ENCODE measurements at regions not wholly inside any gene's neighbourhood (a gene's known extent, or its start where the extent isn't known, plus 50 kb on each side); places are given as distances from the start of the nearest gene placed in this dataset.

DNA sequence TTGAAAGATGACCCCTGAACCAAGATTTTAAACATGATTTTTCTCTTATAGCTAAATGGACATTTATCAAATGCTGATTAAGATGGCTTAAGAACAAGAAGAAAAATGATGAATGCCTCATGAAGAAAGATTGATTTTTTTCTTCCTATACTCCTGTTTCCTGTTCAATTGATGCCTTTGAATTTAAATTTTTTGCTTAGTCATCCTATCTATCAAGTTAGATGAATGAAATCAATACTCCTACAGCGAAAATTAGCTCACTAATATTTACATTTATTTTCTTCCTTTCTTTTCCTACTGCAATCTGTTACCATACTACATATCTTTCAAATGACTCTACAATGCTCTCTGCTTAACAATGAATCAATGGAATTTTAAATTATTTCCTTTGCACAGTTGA is 773.6 kb upstream of the DIAPH2 start:
- Histone ChIP-seq H3K27me3 (ENCODE audit: control insufficient read depth, insufficient read depth, low read length) (no peaks in the 10 kb centered on the region), H3K4me3 (ENCODE audit: low read depth, low read length) (no peak overlapping the region), H3K36me3 (ENCODE audit: control insufficient read depth, insufficient read depth, low read length) (no peaks in the 10 kb centered on the region)
- TF ChIP-seq, protein P1, sequence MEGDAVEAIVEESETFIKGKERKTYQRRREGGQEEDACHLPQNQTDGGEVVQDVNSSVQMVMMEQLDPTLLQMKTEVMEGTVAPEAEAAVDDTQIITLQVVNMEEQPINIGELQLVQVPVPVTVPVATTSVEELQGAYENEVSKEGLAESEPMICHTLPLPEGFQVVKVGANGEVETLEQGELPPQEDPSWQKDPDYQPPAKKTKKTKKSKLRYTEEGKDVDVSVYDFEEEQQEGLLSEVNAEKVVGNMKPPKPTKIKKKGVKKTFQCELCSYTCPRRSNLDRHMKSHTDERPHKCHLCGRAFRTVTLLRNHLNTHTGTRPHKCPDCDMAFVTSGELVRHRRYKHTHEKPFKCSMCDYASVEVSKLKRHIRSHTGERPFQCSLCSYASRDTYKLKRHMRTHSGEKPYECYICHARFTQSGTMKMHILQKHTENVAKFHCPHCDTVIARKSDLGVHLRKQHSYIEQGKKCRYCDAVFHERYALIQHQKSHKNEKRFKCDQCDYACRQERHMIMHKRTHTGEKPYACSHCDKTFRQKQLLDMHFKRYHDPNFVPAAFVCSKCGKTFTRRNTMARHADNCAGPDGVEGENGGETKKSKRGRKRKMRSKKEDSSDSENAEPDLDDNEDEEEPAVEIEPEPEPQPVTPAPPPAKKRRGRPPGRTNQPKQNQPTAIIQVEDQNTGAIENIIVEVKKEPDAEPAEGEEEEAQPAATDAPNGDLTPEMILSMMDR (IDR thresholded peaks at IDR 0.05; ENCODE audit: insufficient read depth, low read length, severe bottlenecking), result no peak
- DNase-seq (ENCODE audit: low read depth) (no peak), FAIRE-seq (no peak)

DNA sequence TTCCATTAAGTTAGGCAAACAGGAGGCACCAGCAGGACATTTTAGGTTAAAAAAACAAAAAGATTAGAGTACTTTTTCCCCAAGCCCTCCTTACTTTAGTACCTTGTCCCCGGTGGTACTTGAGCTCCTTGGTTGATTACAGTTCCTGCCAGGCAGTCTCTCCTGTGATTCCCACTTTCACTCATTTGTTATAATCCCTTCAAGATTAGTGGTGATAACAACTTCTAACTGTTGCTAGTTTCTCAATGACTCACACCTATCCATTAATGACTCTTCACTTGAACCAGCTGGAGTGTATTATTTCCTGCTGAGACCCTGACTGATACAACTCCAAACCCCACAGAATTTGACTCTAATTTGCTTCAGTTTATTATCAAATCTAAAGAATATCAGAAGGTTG is 765.0 kb upstream of the DIAPH2 start:
- TF ChIP-seq, protein P1 (IDR thresholded peaks at IDR 0.05; ENCODE audit: insufficient read depth, low read length, severe bottlenecking), result no peak
- Histone ChIP-seq H3K36me3 (ENCODE audit: control insufficient read depth, insufficient read depth, low read length) (no peaks in the 10 kb centered on the region), H3K27me3 (ENCODE audit: control insufficient read depth, insufficient read depth, low read length) (no peaks in the 10 kb centered on the region), H3K4me3 (ENCODE audit: low read depth, low read length) (no peak overlapping the region)
- DNase-seq (ENCODE audit: low read depth), result peak; percentile 14
- FAIRE-seq, result no peak

DNA sequence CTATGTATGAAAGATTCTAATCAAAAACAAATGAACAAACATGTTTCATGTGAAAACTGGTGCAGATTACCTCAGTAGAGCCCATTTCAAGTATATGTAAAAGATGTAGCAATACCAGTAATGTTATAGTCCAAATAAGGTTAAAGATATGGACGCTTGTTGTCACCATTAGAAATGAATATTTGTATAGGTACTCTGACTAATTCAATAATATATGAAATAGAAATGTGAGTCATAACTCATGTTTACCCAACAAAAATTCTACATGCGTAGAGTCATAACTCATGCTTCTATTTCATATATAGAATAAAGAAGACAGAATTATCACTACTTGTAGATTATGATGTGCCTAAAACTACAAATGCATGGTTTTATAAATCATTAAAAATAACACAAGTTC is 739.1 kb upstream of the DIAPH2 start:
- DNase-seq (ENCODE audit: low read depth) (peak; percentile 84), FAIRE-seq (no peak)
- Histone ChIP-seq H3K36me3 (ENCODE audit: control insufficient read depth, insufficient read depth, low read length) (no peaks in the 10 kb centered on the region), H3K4me3 (ENCODE audit: low read depth, low read length) (no peak overlapping the region), H3K27me3 (ENCODE audit: control insufficient read depth, insufficient read depth, low read length) (no peaks in the 10 kb centered on the region)
- TF ChIP-seq, protein P1 (IDR thresholded peaks at IDR 0.05; ENCODE audit: insufficient read depth, low read length, severe bottlenecking), result no peak

DNA sequence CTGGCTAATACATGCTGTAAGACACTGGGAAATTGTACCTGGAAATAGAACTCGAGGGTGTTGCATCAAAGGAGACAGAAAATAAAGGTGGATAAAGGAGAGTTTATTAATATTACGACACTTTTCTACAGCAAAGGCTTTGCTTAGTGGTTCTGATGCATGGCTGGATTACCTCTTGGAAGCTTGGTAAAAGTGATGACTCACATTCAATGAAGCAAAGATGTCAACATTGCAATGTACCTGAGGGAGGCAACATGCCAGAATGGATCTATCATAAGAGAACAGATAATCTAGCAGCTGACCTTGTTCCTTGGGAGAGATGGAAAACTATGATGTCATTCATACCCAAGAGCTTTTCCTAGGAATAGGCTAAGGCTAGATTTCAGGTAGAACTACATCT is 735.1 kb upstream of the DIAPH2 start:
- Histone ChIP-seq H3K36me3 (ENCODE audit: control insufficient read depth, insufficient read depth, low read length) (no peaks in the 10 kb centered on the region), H3K4me3 (ENCODE audit: low read depth, low read length) (no peak overlapping the region), H3K27me3 (ENCODE audit: control insufficient read depth, insufficient read depth, low read length) (no peaks in the 10 kb centered on the region)
- TF ChIP-seq, protein P1 (IDR thresholded peaks at IDR 0.05; ENCODE audit: insufficient read depth, low read length, severe bottlenecking), result no peak
- FAIRE-seq, result no peak
- peak; percentile 94 for DNase-seq (ENCODE audit: low read depth)

DNA sequence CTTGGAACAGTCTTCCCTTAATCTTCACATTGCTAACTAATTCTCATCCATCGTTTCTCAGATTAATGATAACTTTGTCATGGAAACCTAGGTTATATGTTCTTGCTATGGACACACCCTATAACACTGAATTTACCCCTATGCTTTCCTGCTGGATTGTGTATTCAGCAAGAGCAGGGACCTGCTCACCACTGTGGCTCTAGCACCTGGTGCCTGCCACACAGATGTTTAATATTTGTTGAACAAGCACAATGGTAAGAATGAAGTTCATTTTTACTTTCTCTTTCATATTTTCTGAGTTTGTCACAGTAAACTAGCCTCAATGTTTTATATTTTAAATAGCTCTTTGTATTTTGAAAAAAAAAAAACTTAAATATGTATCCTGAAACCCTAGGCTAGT is 734.0 kb upstream of the DIAPH2 start:
- no peak for FAIRE-seq
- TF ChIP-seq, protein P1 (IDR thresholded peaks at IDR 0.05; ENCODE audit: insufficient read depth, low read length, severe bottlenecking), result no peak
- DNase-seq (ENCODE audit: low read depth), result no peak
- Histone ChIP-seq H3K4me3 (ENCODE audit: low read depth, low read length) (no peak overlapping the region), H3K27me3 (ENCODE audit: control insufficient read depth, insufficient read depth, low read length) (no peaks in the 10 kb centered on the region), H3K36me3 (ENCODE audit: control insufficient read depth, insufficient read depth, low read length) (no peaks in the 10 kb centered on the region)

DNA sequence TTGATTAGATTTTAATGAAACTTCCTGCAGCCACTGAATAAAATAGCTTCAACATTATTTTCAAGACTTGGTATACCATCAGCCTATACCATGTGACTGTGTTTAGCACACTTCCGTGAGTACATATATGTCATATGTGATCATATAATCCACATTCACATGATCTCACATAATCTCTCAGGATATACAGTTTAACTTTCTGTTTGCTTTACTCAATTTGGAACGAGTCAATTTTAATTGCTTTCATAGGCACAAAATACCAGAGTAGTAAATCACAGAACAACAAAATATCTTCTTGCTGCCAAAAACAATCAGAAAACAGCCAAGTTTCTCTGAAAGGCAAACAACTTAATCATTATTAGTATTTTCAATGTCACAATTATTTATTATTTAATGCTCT is 731.1 kb upstream of the DIAPH2 start:
- no peaks in the 10 kb centered on the region for H3K36me3 ChIP-seq (ENCODE audit: control insufficient read depth, insufficient read depth, low read length)
- DNase-seq (ENCODE audit: low read depth) (no peak), FAIRE-seq (no peak)
- TF ChIP-seq, protein P1 (IDR thresholded peaks at IDR 0.05; ENCODE audit: insufficient read depth, low read length, severe bottlenecking), result no peak
- H3K27me3 ChIP-seq (ENCODE audit: control insufficient read depth, insufficient read depth, low read length), result no peaks in the 10 kb centered on the region
- no peak overlapping the region for H3K4me3 ChIP-seq (ENCODE audit: low read depth, low read length)
